HL-60 (cell line): ENCODE measurements at regions not wholly inside any gene's neighbourhood (a gene's known extent, or its start where the extent isn't known, plus 50 kb on each side); places are given as distances from the start of the nearest gene placed in this dataset.

Experiments used
- DNase-seq, 2 experiments: peaks; one replicate each; pipeline ENCODE4 v3.0.0-alpha.2; 2010 to 2020; ENCODE audit warnings: low read depth in 1 of 2, low spot score in 1 of 2
- H3K27ac ChIP-seq: fragments of 250-450 bp; sonication (Bioruptor Pico); replicated peaks from 2 replicates; pipeline ENCODE4 v1.5.1; 2020; ENCODE audit warnings: mild to moderate bottlenecking, moderate library complexity
- H3K27me3 ChIP-seq: fragments of 250-450 bp; sonication (Bioruptor Pico); 2 replicates; pipeline ENCODE4 v1.5.1; 2021; ENCODE audit warnings: mild to moderate bottlenecking, moderate library complexity; ENCODE audit not compliant: insufficient read depth, poor library complexity, severe bottlenecking
- H3K4me3 ChIP-seq: replicated peaks from 2 replicates; pipeline ENCODE4 v1.5.1; 2011; ENCODE audit warnings: mild to moderate bottlenecking, control low read depth, low read length; ENCODE audit not compliant: insufficient read depth
- GABPA ChIP-seq: IDR thresholded peaks from 2 replicates; pipeline ENCODE4 v1.6.1; 2012; ENCODE audit warnings: low read depth
- POLR2AphosphoS5 ChIP-seq: IDR thresholded peaks from 2 replicates; pipeline ENCODE4 v1.6.1; 2012; ENCODE audit warnings: low read depth
- REST ChIP-seq: IDR thresholded peaks from 2 replicates; pipeline ENCODE4 v1.6.1; 2012; ENCODE audit warnings: low read depth; ENCODE audit not compliant: insufficient replicate concordance
- SPI1 ChIP-seq: IDR thresholded peaks from 2 replicates; pipeline ENCODE4 v1.6.1; 2012; ENCODE audit warnings: low read depth, mild to moderate bottlenecking, borderline replicate concordance
- TF ChIP-seq, protein P1 (sequence below): IDR thresholded peaks from one replicate; pipeline ENCODE4 v1.5.1; 2011; ENCODE audit warnings: low read length, control low read depth, inconsistent platforms; ENCODE audit not compliant: insufficient read depth

- H3K4me3 ChIP-seq = no peak overlapping the region
- no peak for TF ChIP-seq SPI1
- TF ChIP-seq GABPA = no peak
- TF ChIP-seq POLR2AphosphoS5 = no peak
- no peak for TF ChIP-seq REST
- TF ChIP-seq, protein P1, sequence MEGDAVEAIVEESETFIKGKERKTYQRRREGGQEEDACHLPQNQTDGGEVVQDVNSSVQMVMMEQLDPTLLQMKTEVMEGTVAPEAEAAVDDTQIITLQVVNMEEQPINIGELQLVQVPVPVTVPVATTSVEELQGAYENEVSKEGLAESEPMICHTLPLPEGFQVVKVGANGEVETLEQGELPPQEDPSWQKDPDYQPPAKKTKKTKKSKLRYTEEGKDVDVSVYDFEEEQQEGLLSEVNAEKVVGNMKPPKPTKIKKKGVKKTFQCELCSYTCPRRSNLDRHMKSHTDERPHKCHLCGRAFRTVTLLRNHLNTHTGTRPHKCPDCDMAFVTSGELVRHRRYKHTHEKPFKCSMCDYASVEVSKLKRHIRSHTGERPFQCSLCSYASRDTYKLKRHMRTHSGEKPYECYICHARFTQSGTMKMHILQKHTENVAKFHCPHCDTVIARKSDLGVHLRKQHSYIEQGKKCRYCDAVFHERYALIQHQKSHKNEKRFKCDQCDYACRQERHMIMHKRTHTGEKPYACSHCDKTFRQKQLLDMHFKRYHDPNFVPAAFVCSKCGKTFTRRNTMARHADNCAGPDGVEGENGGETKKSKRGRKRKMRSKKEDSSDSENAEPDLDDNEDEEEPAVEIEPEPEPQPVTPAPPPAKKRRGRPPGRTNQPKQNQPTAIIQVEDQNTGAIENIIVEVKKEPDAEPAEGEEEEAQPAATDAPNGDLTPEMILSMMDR = no peak
- H3K27ac ChIP-seq = no peak overlapping the region
- no peaks in the 10 kb centered on the region for H3K27me3 ChIP-seq
- no peak for DNase-seq
These were observed 341.1 kb downstream of the MAT2B start for GRCh38 chr5:163846512-163846911.

DNA sequence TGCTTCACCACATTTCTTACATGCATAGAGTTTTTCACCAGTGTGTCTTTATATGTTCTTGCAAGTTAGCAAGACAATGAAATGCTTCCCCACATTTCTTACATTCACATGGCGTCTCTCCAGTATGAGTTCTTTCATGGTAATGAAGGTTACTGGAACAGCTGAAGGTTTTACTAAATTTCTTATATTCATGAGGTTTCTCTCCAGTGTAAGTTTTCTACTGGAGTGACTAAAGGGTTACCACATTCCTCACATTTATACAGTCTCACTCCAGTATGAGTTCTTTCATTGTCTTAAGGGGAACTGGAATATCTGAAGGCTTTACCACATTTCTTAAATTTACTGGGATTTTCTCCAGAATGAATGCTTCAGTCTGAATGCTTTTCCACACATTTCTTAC lies 350.3 kb downstream of the MAT2B start:
- DNase-seq = no peak
- Histone ChIP-seq H3K27ac (no peak overlapping the region), H3K4me3 (no peak overlapping the region), H3K27me3 (no peaks in the 10 kb centered on the region)
- TF ChIP-seq REST (no peak), GABPA (no peak), POLR2AphosphoS5 (no peak), SPI1 (no peak)
- TF ChIP-seq, protein P1 = no peak

- DNase-seq = no peak
- Histone ChIP-seq H3K4me3 (no peak overlapping the region), H3K27me3 (no peaks in the 10 kb centered on the region), H3K27ac (no peak overlapping the region)
- TF ChIP-seq, protein P1 = no peak
- TF ChIP-seq GABPA = no peak
- no peak for TF ChIP-seq POLR2AphosphoS5
These were observed 356.3 kb downstream of the MAT2B start for GRCh38 chr5:163861670-163862069.

GRCh38 chr5:163867324-163867723 lies 361.9 kb downstream of the MAT2B start:
- TF ChIP-seq, protein P1 = no peak
- TF ChIP-seq REST = no peak
- TF ChIP-seq POLR2AphosphoS5 = no peak
- TF ChIP-seq GABPA = no peak
- no peak for TF ChIP-seq SPI1
- no peak overlapping the region for H3K4me3 ChIP-seq
- no peaks in the 10 kb centered on the region for H3K27me3 ChIP-seq
- no peak for DNase-seq
- H3K27ac ChIP-seq = no peak overlapping the region
